ENCODE measurements at regions not wholly inside any gene's neighbourhood (a gene's known extent, or its start where the extent isn't known, plus 50 kb on each side); places are given as distances from the start of the nearest gene placed in this dataset.

- in situ Hi-C loops (cut with MboI; ENCODE audit: low pct_unique_long_range_greater_than_20kb in 2 of 9, low sequenced_read_pairs in 9 of 9, unreplicated experiment in 9 of 9) = no loop called here
- WGBS, 10 experiments = 29 to 78% (median 69%) methylated on average over 3 to 9 of the region's 10 CpGs; no CpG with 5 or more reads in 3 of the 10 experiments
- no peak overlapping the region for H3K27ac ChIP-seq
- no peak overlapping the region for H3K4me3 ChIP-seq
- H3K4me1 ChIP-seq (replicated peaks in 1 of 2) = no peaks in the 10 kb centered on the region
- ATAC-seq (replicated peaks in 6 of 8) = peak in 4 of 8 experiments; percentile 65 to 99 (median 84)
These were observed 911.7 kb upstream of the TMEM132C start for GRCh38 chr12:127355061-127355841.

- in situ Hi-C loops (cut with MboI; ENCODE audit: low pct_unique_long_range_greater_than_20kb in 2 of 9, low sequenced_read_pairs in 9 of 9, unreplicated experiment in 9 of 9) = no loop called here
- Histone ChIP-seq H3K4me1 (replicated peaks in 1 of 2) (no peaks in the 10 kb centered on the region), H3K4me3 (no peak overlapping the region), H3K27ac (no peak overlapping the region)
- peak in 2 of 8 experiments; percentile 10 to 75 for ATAC-seq (replicated peaks in 6 of 8)
- 0 to 88% (median 55%) methylated on average over 1 to 2 of the region's 2 CpGs; no CpG with 5 or more reads in 2 of the 10 experiments for WGBS, 10 experiments
These were observed 908.1 kb upstream of the TMEM132C start for GRCh38 chr12:127358888-127359287.

- WGBS, 10 experiments = 37 to 100% (median 79%) methylated on average over 1 to 5 of the region's 6 CpGs; no CpG with 5 or more reads in 1 of the 10 experiments
- no peak for ATAC-seq (replicated peaks in 6 of 8)
- H3K27ac ChIP-seq = no peak overlapping the region
- in situ Hi-C loops (cut with MboI; ENCODE audit: low pct_unique_long_range_greater_than_20kb in 2 of 9, low sequenced_read_pairs in 9 of 9, unreplicated experiment in 9 of 9) = loop anchor here in 1 of 9 experiments (10.0 kb wide), 1 partner anchor 256 kb away; no protein-coding TSS in a partner anchor
- no peak overlapping the region for H3K4me3 ChIP-seq
- H3K4me1 ChIP-seq (replicated peaks in 1 of 2) = no peaks in the 10 kb centered on the region
These were observed 906.4 kb upstream of the TMEM132C start for GRCh38 chr12:127360580-127360979.

- no peak overlapping the region for H3K4me3 ChIP-seq
- in situ Hi-C loops (cut with MboI; ENCODE audit: low pct_unique_long_range_greater_than_20kb in 2 of 9, low sequenced_read_pairs in 9 of 9, unreplicated experiment in 9 of 9) = loop anchor here in 1 of 9 experiments (10.0 kb wide), 1 partner anchor 257 kb away; no protein-coding TSS in a partner anchor
- H3K4me1 ChIP-seq (replicated peaks in 1 of 2) = no peaks in the 10 kb centered on the region
- ATAC-seq (replicated peaks in 6 of 8) = no peak
- H3K27ac ChIP-seq = no peak overlapping the region
- WGBS, 10 experiments = 30 to 100% (median 72%) methylated on average over 1 to 4 of the region's 4 CpGs; no CpG with 5 or more reads in 2 of the 10 experiments
These were observed 904.8 kb upstream of the TMEM132C start for GRCh38 chr12:127362121-127362520.

GRCh38 chr12:127363392-127363791 lies 903.6 kb upstream of the TMEM132C start:
- Histone ChIP-seq H3K4me1 (replicated peaks in 1 of 2) (no peaks in the 10 kb centered on the region), H3K27ac (no peak overlapping the region), H3K4me3 (no peak overlapping the region)
- in situ Hi-C loops (cut with MboI; ENCODE audit: low pct_unique_long_range_greater_than_20kb in 2 of 9, low sequenced_read_pairs in 9 of 9, unreplicated experiment in 9 of 9) = loop anchor here in 1 of 9 experiments (10.0 kb wide), 1 partner anchor 259 kb away; no protein-coding TSS in a partner anchor
- WGBS, 10 experiments = 0 to 43% (median 25%) methylated on average over 1 to 2 of the region's 2 CpGs; no CpG with 5 or more reads in 4 of the 10 experiments
- peak in 3 of 8 experiments; percentile 30 to 58 (median 31) for ATAC-seq (replicated peaks in 6 of 8)

GRCh38 chr12:127373559-127373958 lies 893.4 kb upstream of the TMEM132C start:
- Histone ChIP-seq H3K4me1 (replicated peaks in 1 of 2) (no peaks in the 10 kb centered on the region), H3K4me3 (no peak overlapping the region), H3K27ac (no peak overlapping the region)
- in situ Hi-C loops (cut with MboI; ENCODE audit: low pct_unique_long_range_greater_than_20kb in 2 of 9, low sequenced_read_pairs in 9 of 9, unreplicated experiment in 9 of 9) = no loop called here
- WGBS, 10 experiments = 55 to 100% (median 66%) methylated on average over 1 to 4 of the region's 4 CpGs; no CpG with 5 or more reads in 2 of the 10 experiments
- ATAC-seq (replicated peaks in 6 of 8) = peak in 1 of 8 experiments; percentile 20

- no peak for ATAC-seq (replicated peaks in 6 of 8)
- Histone ChIP-seq H3K27ac (no peak overlapping the region), H3K4me3 (no peak overlapping the region), H3K4me1 (replicated peaks in 1 of 2) (no peaks in the 10 kb centered on the region)
- in situ Hi-C loops (cut with MboI; ENCODE audit: low pct_unique_long_range_greater_than_20kb in 2 of 9, low sequenced_read_pairs in 9 of 9, unreplicated experiment in 9 of 9) = no loop called here
These were observed 892.5 kb upstream of the TMEM132C start for GRCh38 chr12:127374447-127374846.

- in situ Hi-C loops (cut with MboI; ENCODE audit: low pct_unique_long_range_greater_than_20kb in 2 of 9, low sequenced_read_pairs in 9 of 9, unreplicated experiment in 9 of 9) = loop anchor here in 2 of 9 experiments (25.0 kb wide), 3 partner anchors 269 to 306 kb away; no protein-coding TSS in a partner anchor
- WGBS, 10 experiments = 0 to 20% (median 5%) methylated on average over 1 to 18 of the region's 33 CpGs; no CpG with 5 or more reads in 4 of the 10 experiments
- Histone ChIP-seq H3K4me3 (peak overlapping the region in 3 of 5 donors; percentile 8 to 26 (median 16)), H3K27ac (no peak overlapping the region), H3K4me1 (replicated peaks in 1 of 2) (no peaks in the 10 kb centered on the region)
- ATAC-seq (replicated peaks in 6 of 8) = peak; percentile 92 to 100 (median 96)
These were observed 885.8 kb upstream of the TMEM132C start for GRCh38 chr12:127381043-127381668.

- Histone ChIP-seq H3K4me1 (replicated peaks in 1 of 2) (no peaks in the 10 kb centered on the region), H3K4me3 (no peak overlapping the region), H3K27ac (no peak overlapping the region)
- WGBS, 10 experiments = 0 to 100% (median 59%) methylated on average over 2 to 6 of the region's 6 CpGs
- in situ Hi-C loops (cut with MboI; ENCODE audit: low pct_unique_long_range_greater_than_20kb in 2 of 9, low sequenced_read_pairs in 9 of 9, unreplicated experiment in 9 of 9) = loop anchor here in 2 of 9 experiments (25.0 kb wide), 3 partner anchors 269 to 306 kb away; no protein-coding TSS in a partner anchor
- no peak for ATAC-seq (replicated peaks in 6 of 8)
These were observed 885.3 kb upstream of the TMEM132C start for GRCh38 chr12:127381681-127382080.

GRCh38 chr12:127383281-127383680 lies 883.7 kb upstream of the TMEM132C start:
- H3K27ac ChIP-seq = no peak overlapping the region
- ATAC-seq (replicated peaks in 6 of 8) = peak in 2 of 8 experiments; percentile 43 to 52
- no peaks in the 10 kb centered on the region for H3K4me1 ChIP-seq (replicated peaks in 1 of 2)
- no peak overlapping the region for H3K4me3 ChIP-seq
- 4 to 100% (median 74%) methylated on average over 2 to 5 of the region's 8 CpGs; no CpG with 5 or more reads in 2 of the 10 experiments for WGBS, 10 experiments
- in situ Hi-C loops (cut with MboI; ENCODE audit: low pct_unique_long_range_greater_than_20kb in 2 of 9, low sequenced_read_pairs in 9 of 9, unreplicated experiment in 9 of 9) = loop anchor here in 2 of 9 experiments (25.0 kb wide), 3 partner anchors 271 to 304 kb away; no protein-coding TSS in a partner anchor

- in situ Hi-C loops (cut with MboI; ENCODE audit: low pct_unique_long_range_greater_than_20kb in 2 of 9, low sequenced_read_pairs in 9 of 9, unreplicated experiment in 9 of 9) = loop anchor here in 2 of 9 experiments (25.0 kb wide), 3 partner anchors 274 to 301 kb away; no protein-coding TSS in a partner anchor
- no peak for ATAC-seq (replicated peaks in 6 of 8)
These were observed 880.2 kb upstream of the TMEM132C start for GRCh38 chr12:127386723-127387122.

GRCh38 chr12:127388985-127389384 lies 878.0 kb upstream of the TMEM132C start:
- no peak for ATAC-seq (replicated peaks in 6 of 8)
- 0 to 100% (median 62%) methylated on average over 1 to 7 of the region's 7 CpGs; no CpG with 5 or more reads in 6 of the 10 experiments for WGBS, 10 experiments
- no peak overlapping the region for H3K4me3 ChIP-seq
- no peaks in the 10 kb centered on the region for H3K4me1 ChIP-seq (replicated peaks in 1 of 2)
- in situ Hi-C loops (cut with MboI; ENCODE audit: low pct_unique_long_range_greater_than_20kb in 2 of 9, low sequenced_read_pairs in 9 of 9, unreplicated experiment in 9 of 9) = loop anchor here in 2 of 9 experiments (25.0 kb wide), 3 partner anchors 273 to 298 kb away; no protein-coding TSS in a partner anchor
- no peak overlapping the region for H3K27ac ChIP-seq

More at GRCh38 chr12:127386723-127387122, 880.2 kb upstream of the TMEM132C start:
- WGBS, 10 experiments = 20 to 100% (median 58%) methylated on average over 2 to 5 of the region's 5 CpGs; no CpG with 5 or more reads in 2 of the 10 experiments
- Histone ChIP-seq H3K4me3 (no peak overlapping the region), H3K27ac (no peak overlapping the region), H3K4me1 (replicated peaks in 1 of 2) (no peaks in the 10 kb centered on the region)

All from motor neuron (in vitro differentiated cells).